ENCODE measurements at regions not wholly inside any gene's neighbourhood (a gene's known extent, or its start where the extent isn't known, plus 50 kb on each side); places are given as distances from the start of the nearest gene placed in this dataset.

DNA sequence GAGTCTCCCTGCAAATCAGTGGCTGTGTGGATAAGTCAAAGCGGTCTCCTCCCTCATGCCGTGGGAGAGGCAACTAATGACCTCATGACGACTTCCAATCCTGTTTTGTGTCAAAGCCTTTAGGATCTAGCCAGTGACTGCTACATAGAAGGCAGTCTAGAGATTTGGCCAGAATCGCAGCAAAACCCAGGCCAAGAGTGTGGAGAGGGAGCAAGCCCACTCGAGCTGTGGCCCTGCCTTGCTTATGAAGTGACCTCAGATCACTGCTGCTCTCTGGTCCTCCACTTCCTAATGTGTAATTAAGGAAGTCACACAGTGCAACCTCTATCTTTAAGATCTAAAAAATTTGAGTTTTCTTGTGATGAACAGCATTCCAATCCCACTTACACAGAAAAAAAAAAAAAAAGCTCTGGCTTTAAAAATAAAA lies 296.7 kb upstream of the KLF6 start:
- no peaks in the 10 kb centered on the region for H3K27me3 Mint-ChIP-seq (ENCODE audit: unreplicated experiment)
- no peak for DNase-seq (ENCODE audit: extremely low spot score, unreplicated experiment)
- H3K9me3 Mint-ChIP-seq (ENCODE audit: unreplicated experiment) = no peaks in the 10 kb centered on the region
- peaks cover 16% of the 10 kb centered on the region for H3K4me1 Mint-ChIP-seq (ENCODE audit: unreplicated experiment)
- H3K36me3 Mint-ChIP-seq (ENCODE audit: unreplicated experiment) = no peaks in the 10 kb centered on the region
- peak overlapping the region; percentile 31 for H3K27ac Mint-ChIP-seq (ENCODE audit: unreplicated experiment)
- no peak overlapping the region for H3K4me3 Mint-ChIP-seq (ENCODE audit: unreplicated experiment)
- TF ChIP-seq, protein P1, sequence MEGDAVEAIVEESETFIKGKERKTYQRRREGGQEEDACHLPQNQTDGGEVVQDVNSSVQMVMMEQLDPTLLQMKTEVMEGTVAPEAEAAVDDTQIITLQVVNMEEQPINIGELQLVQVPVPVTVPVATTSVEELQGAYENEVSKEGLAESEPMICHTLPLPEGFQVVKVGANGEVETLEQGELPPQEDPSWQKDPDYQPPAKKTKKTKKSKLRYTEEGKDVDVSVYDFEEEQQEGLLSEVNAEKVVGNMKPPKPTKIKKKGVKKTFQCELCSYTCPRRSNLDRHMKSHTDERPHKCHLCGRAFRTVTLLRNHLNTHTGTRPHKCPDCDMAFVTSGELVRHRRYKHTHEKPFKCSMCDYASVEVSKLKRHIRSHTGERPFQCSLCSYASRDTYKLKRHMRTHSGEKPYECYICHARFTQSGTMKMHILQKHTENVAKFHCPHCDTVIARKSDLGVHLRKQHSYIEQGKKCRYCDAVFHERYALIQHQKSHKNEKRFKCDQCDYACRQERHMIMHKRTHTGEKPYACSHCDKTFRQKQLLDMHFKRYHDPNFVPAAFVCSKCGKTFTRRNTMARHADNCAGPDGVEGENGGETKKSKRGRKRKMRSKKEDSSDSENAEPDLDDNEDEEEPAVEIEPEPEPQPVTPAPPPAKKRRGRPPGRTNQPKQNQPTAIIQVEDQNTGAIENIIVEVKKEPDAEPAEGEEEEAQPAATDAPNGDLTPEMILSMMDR (IDR thresholded peaks at IDR 0.05) = no peak

DNA sequence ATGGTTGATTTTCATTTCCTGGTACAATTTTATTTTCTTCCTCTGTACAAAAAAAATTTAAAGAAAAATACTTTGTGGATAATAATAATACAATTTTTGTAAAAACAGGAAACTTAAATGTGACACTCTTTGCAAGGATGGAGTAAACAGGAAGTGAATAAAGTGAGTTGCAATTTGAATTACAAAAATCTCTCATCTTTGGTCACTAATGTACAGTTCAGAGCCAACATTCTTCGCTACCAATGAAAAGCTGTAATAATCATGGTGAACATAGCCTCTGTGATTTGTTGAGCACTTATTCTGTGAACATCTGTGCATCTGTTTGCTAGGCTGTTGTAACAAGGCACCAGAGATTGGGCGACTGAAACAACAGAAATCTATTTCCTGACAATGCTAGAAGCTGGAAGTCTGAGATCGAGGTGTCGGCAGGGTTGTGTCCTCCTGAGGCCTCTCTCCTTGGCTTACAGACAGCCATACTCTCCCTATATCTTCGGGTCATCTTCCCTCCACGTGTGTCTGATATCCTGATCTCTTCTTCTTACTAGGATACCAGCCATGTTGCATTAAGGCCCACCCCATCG lies 295.3 kb upstream of the KLF6 start:
- H3K36me3 Mint-ChIP-seq (ENCODE audit: unreplicated experiment) = no peaks in the 10 kb centered on the region
- peaks cover 22% of the 10 kb centered on the region for H3K4me1 Mint-ChIP-seq (ENCODE audit: unreplicated experiment)
- DNase-seq (ENCODE audit: extremely low spot score, unreplicated experiment) = no peak
- TF ChIP-seq, protein P1 (IDR thresholded peaks at IDR 0.05) = no peak
- no peak overlapping the region for H3K27ac Mint-ChIP-seq (ENCODE audit: unreplicated experiment)
- H3K9me3 Mint-ChIP-seq (ENCODE audit: unreplicated experiment) = peaks cover 6% of the 10 kb centered on the region
- H3K4me3 Mint-ChIP-seq (ENCODE audit: unreplicated experiment) = no peak overlapping the region
- H3K27me3 Mint-ChIP-seq (ENCODE audit: unreplicated experiment) = no peaks in the 10 kb centered on the region

DNA sequence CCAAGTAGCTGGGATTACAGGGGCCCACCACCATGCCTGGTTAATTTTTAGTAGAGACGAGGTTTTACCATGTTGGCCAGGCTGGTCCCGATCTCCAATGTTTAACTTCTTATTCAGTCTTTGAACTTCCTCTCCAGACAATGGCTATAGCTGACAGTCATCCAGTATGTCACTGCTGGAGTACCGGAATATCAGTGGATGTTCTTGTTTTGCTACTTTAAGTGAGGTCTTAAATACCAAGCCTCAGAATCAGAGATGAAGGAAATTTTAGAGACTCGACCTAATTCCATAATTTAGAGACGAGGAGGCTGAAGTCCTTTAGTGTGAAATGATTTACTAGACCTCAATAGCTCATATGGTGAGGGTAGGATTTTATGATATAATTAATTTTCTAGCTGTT lies 294.8 kb upstream of the KLF6 start:
- Mint-ChIP-seq H3K4me1 (ENCODE audit: unreplicated experiment) (peaks cover 27% of the 10 kb centered on the region), H3K27ac (ENCODE audit: unreplicated experiment) (no peak overlapping the region), H3K9me3 (ENCODE audit: unreplicated experiment) (peaks cover 8% of the 10 kb centered on the region), H3K36me3 (ENCODE audit: unreplicated experiment) (no peaks in the 10 kb centered on the region), H3K4me3 (ENCODE audit: unreplicated experiment) (no peak overlapping the region), H3K27me3 (ENCODE audit: unreplicated experiment) (no peaks in the 10 kb centered on the region)
- no peak for DNase-seq (ENCODE audit: extremely low spot score, unreplicated experiment)
- TF ChIP-seq, protein P1 (IDR thresholded peaks at IDR 0.05) = no peak

DNA sequence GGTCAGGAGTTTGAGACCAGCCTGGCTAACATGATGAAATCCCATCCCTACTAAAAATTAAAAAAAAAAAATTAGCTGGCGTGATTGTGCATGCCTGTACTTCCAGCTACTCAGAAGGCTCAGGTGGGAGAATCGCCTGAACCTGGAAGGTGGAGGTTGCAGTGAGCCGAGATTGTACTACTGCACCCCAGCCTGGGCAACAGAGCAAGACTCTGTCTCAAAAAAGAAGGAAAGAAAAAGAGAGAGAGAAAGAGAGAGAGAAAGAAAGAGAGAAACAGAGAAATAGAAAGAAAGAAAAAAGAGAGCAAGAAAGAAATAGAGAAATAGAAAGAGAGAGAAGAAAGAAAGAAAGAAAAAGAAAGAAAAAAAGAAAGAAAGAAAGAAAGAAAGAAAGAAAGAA lies 292.8 kb upstream of the KLF6 start:
- peaks cover 14% of the 10 kb centered on the region for H3K9me3 Mint-ChIP-seq (ENCODE audit: unreplicated experiment)
- no peaks in the 10 kb centered on the region for H3K36me3 Mint-ChIP-seq (ENCODE audit: unreplicated experiment)
- TF ChIP-seq, protein P1 (IDR thresholded peaks at IDR 0.05) = no peak
- H3K4me3 Mint-ChIP-seq (ENCODE audit: unreplicated experiment) = no peak overlapping the region
- no peaks in the 10 kb centered on the region for H3K27me3 Mint-ChIP-seq (ENCODE audit: unreplicated experiment)
- no peak overlapping the region for H3K27ac Mint-ChIP-seq (ENCODE audit: unreplicated experiment)
- no peak for DNase-seq (ENCODE audit: extremely low spot score, unreplicated experiment)
- peaks cover 46% of the 10 kb centered on the region for H3K4me1 Mint-ChIP-seq (ENCODE audit: unreplicated experiment)

DNA sequence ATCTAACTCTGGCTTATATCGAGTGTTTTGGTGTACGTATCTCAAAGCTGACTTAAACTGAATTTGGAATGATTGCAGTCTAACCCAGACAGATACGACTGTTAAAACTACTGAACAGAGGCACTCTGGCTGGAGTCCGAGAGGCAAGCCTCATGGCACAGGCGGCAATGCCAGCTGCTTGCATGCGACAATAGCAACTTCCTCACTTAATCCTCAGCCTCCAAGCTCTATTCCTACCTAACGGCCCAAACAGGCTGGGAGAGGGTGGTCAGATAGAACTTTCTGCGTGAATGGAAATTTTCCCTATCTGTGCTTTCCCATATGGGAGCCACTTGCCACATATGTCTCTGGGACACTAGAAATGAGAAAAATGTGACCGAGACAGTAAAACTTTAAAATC lies 292.0 kb upstream of the KLF6 start:
- Mint-ChIP-seq H3K27ac (ENCODE audit: unreplicated experiment) (no peak overlapping the region), H3K9me3 (ENCODE audit: unreplicated experiment) (peaks cover 14% of the 10 kb centered on the region), H3K27me3 (ENCODE audit: unreplicated experiment) (no peaks in the 10 kb centered on the region), H3K4me3 (ENCODE audit: unreplicated experiment) (no peak overlapping the region), H3K4me1 (ENCODE audit: unreplicated experiment) (peaks cover 42% of the 10 kb centered on the region), H3K36me3 (ENCODE audit: unreplicated experiment) (no peaks in the 10 kb centered on the region)
- DNase-seq (ENCODE audit: extremely low spot score, unreplicated experiment) = no peak
- TF ChIP-seq, protein P1 (IDR thresholded peaks at IDR 0.05) = no peak

Data from osteocyte (in vitro differentiated cells).